ENCODE measurements at regions not wholly inside any gene's neighbourhood (a gene's known extent, or its start where the extent isn't known, plus 50 kb on each side); places are given as distances from the start of the nearest gene placed in this dataset.

DNA sequence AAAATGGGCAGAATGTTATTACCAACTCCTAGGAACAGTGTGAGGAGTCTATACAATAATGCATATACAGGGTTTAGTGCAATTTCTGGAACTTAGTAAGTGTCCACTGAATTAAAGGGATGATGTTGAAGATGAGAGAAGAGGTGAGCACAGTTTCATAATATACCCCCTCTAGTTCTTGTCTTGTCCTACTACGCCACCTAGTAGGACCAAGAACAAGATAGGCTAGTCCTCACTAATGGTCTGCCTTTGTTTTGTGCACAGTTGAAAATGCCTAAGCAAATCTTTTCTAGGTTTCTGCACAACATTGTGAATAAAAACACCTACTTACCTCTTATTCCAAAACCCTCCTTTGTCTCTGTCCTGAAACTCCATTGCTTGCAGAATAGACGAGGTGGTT lies 670.2 kb downstream of the CDH8 start:
- no peak for TF ChIP-seq POLR2A (IDR thresholded peaks at IDR 0.05)
- TF ChIP-seq, protein P1, sequence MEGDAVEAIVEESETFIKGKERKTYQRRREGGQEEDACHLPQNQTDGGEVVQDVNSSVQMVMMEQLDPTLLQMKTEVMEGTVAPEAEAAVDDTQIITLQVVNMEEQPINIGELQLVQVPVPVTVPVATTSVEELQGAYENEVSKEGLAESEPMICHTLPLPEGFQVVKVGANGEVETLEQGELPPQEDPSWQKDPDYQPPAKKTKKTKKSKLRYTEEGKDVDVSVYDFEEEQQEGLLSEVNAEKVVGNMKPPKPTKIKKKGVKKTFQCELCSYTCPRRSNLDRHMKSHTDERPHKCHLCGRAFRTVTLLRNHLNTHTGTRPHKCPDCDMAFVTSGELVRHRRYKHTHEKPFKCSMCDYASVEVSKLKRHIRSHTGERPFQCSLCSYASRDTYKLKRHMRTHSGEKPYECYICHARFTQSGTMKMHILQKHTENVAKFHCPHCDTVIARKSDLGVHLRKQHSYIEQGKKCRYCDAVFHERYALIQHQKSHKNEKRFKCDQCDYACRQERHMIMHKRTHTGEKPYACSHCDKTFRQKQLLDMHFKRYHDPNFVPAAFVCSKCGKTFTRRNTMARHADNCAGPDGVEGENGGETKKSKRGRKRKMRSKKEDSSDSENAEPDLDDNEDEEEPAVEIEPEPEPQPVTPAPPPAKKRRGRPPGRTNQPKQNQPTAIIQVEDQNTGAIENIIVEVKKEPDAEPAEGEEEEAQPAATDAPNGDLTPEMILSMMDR (IDR thresholded peaks at IDR 0.05), result no peak
